Endothelial cell (in vitro differentiated cells): ENCODE measurements at regions not wholly inside any gene's neighbourhood (a gene's known extent, or its start where the extent isn't known, plus 50 kb on each side); places are given as distances from the start of the nearest gene placed in this dataset.
A peak's percentile ranks its signal among the peaks of the same experiment; 100 is the strongest.

Source experiments
- DNase-seq: peaks from one replicate; pipeline ENCODE4 v3.0.0; 2021; ENCODE audit warnings: low spot score
- H3K27ac Mint-ChIP-seq: one replicate; pipeline ENCODE4 v1.8.0; 2021; ENCODE audit warnings: mixed read lengths, inconsistent platforms; ENCODE audit not compliant: unreplicated experiment
- H3K27me3 Mint-ChIP-seq: one replicate; pipeline ENCODE4 v1.8.0; 2021; ENCODE audit warnings: mild to moderate bottlenecking, moderate library complexity, mixed read lengths, inconsistent platforms; ENCODE audit not compliant: unreplicated experiment
- H3K36me3 Mint-ChIP-seq: one replicate; pipeline ENCODE4 v1.8.0; 2021; ENCODE audit warnings: mild to moderate bottlenecking, low read depth, mixed read lengths, inconsistent platforms; ENCODE audit not compliant: unreplicated experiment
- H3K4me1 Mint-ChIP-seq: one replicate; pipeline ENCODE4 v1.8.0; 2021; ENCODE audit warnings: mild to moderate bottlenecking, mixed read lengths, inconsistent platforms; ENCODE audit not compliant: unreplicated experiment
- H3K4me3 Mint-ChIP-seq: one replicate; pipeline ENCODE4 v1.8.0; 2021; ENCODE audit warnings: mild to moderate bottlenecking, mixed read lengths, inconsistent platforms; ENCODE audit not compliant: unreplicated experiment
- H3K9me3 Mint-ChIP-seq: one replicate; pipeline ENCODE4 v1.8.0; 2021; ENCODE audit warnings: mixed read lengths, inconsistent platforms; ENCODE audit not compliant: unreplicated experiment
- CTCF ChIP-seq: fragments of 200-600 bp; sonication (generic); IDR thresholded peaks from one replicate; pipeline ENCODE4 v1.5.0; 2021; ENCODE audit warnings: antibody characterized with exemption; ENCODE audit not compliant: unreplicated experiment

GRCh38 chr4:53707491-53707890 lies 116.2 kb upstream of the LNX1 start:
- no peak for TF ChIP-seq CTCF
- Mint-ChIP-seq H3K4me3 (no peak overlapping the region), H3K36me3 (no peaks in the 10 kb centered on the region), H3K9me3 (no peaks in the 10 kb centered on the region), H3K4me1 (peaks cover 32% of the 10 kb centered on the region), H3K27ac (no peak overlapping the region), H3K27me3 (peaks cover 3% of the 10 kb centered on the region)
- DNase-seq: no peak

- Mint-ChIP-seq H3K36me3 (no peaks in the 10 kb centered on the region), H3K4me3 (no peak overlapping the region), H3K4me1 (peaks cover 30% of the 10 kb centered on the region), H3K9me3 (no peaks in the 10 kb centered on the region), H3K27me3 (peaks cover 3% of the 10 kb centered on the region), H3K27ac (no peak overlapping the region)
- peak; percentile 54 for TF ChIP-seq CTCF
- DNase-seq: peak; percentile 27
Measured at GRCh38 chr4:53706422-53707032, 115.2 kb upstream of the LNX1 start.

- Mint-ChIP-seq H3K4me1 (peaks cover 24% of the 10 kb centered on the region), H3K36me3 (no peaks in the 10 kb centered on the region), H3K27ac (no peak overlapping the region), H3K9me3 (no peaks in the 10 kb centered on the region), H3K4me3 (no peak overlapping the region), H3K27me3 (peaks cover 3% of the 10 kb centered on the region)
- TF ChIP-seq CTCF: no peak
- DNase-seq: no peak
Measured at GRCh38 chr4:53705972-53706371, 114.7 kb upstream of the LNX1 start.

- Mint-ChIP-seq H3K36me3 (no peaks in the 10 kb centered on the region), H3K27me3 (peaks cover 5% of the 10 kb centered on the region), H3K4me1 (peaks cover 24% of the 10 kb centered on the region), H3K4me3 (no peak overlapping the region), H3K27ac (no peak overlapping the region), H3K9me3 (no peaks in the 10 kb centered on the region)
- DNase-seq: no peak
- TF ChIP-seq CTCF: no peak
Measured at GRCh38 chr4:53705151-53705764, 114.0 kb upstream of the LNX1 start.

- no peak for TF ChIP-seq CTCF
- Mint-ChIP-seq H3K4me1 (peaks cover 24% of the 10 kb centered on the region), H3K27ac (no peak overlapping the region), H3K4me3 (no peak overlapping the region), H3K36me3 (no peaks in the 10 kb centered on the region), H3K9me3 (no peaks in the 10 kb centered on the region), H3K27me3 (peaks cover 5% of the 10 kb centered on the region)
- no peak for DNase-seq
Measured at GRCh38 chr4:53704329-53704728, 113.0 kb upstream of the LNX1 start.
